ENCODE measurements at regions not wholly inside any gene's neighbourhood (a gene's known extent, or its start where the extent isn't known, plus 50 kb on each side); places are given as distances from the start of the nearest gene placed in this dataset.

DNA sequence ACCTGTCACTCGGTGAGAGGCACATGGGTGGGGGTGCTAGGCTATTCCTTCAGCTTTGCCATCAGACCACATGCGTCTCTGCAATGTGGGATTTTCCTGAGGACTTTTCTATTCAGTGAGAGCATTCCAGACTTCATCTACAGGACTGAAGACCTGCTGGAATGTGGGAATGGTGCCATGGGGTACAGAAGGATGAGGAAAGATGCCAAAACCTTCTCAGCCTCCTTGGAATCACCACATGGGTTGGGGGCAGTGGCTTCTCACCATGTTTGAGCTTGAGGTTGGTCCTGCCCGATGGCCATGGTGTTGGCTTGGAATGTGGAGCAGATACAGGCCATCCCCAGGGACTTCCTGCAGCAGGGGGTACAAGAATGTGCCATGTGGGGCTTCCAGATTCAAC lies 80.9 kb upstream of the KLF13 start:
- no peak for DNase-seq

DNA sequence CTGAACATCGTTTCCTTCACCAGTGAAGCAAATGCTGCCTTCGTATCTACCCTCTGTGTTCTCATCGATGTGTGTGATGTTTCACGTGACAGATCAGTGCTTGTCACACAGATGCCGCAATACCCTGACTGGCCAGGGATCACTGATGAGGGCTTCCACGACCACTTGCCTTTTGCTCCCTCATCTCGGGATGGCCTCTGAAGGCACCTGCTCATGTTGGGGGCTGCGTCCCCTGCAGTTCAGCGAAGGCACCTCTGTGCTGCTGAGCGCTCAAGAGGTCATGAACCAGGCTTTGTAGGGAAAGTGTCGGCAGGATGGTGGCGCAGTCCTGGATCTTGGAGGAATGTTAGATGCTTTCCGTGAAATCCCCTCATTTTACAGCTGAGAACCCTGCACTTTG lies 79.2 kb upstream of the KLF13 start:
- no peak for DNase-seq

DNA sequence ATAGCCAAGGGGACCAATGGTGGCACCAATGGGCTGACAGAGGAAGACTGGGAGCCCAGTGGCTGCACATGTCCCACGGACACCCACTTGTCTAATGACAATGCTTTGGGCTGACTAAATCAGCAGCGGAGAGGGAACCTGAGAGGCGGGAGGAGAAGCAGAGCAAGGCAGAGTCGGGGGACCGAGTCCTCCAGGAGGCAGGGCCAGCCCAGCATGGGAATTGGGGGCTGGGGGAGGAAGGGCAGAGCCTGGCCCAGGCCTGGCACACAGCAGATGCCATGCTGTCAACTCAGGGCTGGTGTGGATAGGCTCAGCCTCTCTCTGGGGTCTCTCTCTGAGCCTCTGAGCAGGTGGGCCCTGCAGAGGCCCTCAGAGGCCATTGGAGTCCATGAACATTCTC lies 78.4 kb upstream of the KLF13 start:
- no peak for DNase-seq

DNA sequence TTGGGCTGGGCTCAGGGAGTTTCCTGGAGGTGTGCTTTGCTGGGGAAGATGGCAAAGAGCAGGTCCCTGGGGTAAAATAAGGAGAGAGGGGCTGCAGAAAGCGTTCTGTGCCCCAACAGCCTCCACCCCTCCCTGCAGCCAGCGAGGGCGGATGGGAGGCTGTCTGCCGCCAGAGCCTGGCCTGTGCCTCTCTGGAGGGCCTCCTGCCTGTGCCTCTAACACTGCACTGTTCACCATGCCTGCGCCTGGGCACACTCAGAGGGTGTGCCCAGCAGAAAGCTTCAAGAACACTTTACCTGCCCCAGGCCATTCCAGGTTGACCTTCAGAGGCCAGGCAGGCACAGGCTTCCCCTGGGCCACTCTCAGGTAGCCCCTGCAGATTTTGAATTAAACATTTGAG lies 77.7 kb upstream of the KLF13 start:
- DNase-seq, result no peak

DNA sequence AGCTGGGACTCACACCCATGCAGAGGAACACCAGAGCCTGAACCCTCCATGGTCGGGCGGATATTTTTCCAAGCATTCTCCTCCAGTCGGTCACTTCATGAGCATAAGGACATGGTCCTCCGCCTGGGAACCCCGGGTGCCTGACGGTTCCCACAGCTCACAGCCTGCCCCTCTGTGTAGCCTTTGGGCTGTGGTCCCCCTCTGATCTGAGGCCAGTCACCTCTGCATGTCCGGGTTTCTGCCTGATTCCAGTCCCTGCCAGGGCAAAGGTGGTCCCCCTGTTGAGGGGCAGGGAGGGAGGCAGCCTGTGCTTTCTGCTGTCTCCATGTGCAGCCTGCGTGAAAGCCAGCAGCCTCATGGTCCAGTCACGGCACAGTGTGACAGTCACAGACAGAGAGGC lies 76.6 kb upstream of the KLF13 start:
- DNase-seq, result no peak

DNA sequence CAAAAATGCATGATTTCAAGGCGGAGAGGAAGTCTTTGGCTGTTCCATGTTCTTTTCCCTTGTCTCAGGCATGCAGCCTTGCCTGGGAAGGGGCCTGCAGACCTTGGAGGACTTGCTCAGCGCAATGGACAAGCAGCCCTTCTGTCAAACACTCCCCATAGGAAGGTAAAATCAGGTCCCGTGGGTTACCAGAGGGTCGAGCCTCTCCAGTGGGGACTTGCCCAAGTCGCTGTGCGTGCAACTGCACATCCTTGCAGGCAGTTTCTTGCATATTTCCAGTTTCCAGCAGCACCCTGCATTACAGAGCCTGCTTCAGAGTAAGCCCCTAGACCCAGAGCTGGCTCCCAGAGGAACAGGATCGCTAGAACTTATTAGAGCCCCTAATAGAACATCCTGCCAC lies 75.5 kb upstream of the KLF13 start:
- no peak for DNase-seq

DNA sequence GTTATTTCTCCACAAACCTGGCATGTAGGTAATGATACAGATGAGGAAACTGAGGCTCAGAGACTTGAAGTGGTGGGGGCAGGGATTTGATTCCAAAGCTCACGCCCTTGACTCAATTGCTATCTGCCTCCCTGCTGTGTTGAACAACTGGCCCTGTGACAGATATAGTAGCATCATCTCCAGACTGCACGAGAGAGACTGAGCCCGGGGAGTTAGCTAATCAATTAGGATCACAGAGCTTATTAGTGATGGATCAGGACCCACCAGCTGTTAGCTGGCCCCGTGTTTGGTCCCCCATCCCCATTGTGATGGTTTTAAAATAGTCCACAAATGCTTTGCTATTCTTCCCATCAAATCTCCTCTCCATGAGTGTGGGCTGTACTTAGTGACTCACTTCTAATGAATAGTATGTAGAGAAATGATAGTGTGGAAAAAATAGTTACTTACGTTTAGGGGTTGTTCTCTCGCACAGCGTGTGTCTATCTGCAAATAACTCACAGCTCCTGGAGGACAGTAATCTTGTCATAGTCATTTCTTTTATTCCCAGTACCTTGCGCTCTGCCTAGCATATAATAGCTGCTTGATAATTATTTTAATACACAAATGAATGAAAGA lies 74.4 kb upstream of the KLF13 start:
- no peak for DNase-seq

DNA sequence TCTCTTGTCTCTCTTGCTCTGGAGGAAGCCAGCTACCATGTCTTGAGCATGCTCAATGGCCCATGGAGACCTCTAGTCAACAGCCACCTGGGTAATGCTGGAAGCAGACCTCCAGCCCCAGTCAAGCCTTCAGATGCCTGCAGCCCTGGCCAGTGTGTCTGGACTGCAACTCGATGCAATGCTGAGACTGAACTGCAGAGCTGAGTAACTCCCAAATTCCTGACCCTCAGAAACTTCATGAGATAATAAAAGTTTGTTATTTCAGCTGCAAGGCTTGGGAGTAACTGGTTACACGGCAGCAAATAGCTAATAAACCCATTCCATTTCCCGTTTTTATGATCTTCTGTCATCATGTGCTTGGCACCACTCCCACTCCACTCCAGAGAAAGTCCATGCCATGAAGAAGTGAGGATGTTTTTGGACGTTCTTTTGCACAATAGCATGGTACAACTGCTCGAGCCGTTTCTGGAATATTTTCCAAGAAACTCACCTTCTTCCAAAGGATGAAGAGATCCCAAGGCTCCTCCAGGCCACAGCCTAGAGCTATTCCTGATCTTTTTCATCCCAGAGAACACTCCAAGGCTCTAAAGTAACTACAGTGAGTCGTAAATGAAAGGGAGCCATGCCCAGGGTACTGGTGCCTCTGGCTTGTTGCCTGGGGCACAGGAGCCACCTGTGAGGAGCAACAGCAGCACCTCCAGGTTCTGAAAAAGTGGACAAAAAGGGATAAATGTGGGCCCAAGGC lies 72.0 kb upstream of the KLF13 start:
- DNase-seq, result no peak

DNA sequence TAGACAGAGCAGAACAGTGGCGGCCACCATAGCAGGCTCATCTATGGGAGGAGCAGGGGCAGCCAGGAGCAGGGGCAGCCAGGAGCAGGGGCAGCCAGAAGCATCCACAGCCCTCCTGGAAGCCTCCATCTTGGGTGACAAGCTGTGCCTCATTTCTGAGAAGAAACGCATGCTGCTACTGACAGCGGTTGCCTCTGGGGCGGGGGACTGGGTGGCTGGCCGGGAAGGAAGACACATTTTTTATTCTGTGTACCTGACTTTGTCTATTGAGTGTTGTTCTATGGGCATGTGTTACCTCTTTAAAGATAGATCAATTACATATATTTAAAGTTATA lies 71.5 kb upstream of the KLF13 start:
- DNase-seq, result no peak

DNA sequence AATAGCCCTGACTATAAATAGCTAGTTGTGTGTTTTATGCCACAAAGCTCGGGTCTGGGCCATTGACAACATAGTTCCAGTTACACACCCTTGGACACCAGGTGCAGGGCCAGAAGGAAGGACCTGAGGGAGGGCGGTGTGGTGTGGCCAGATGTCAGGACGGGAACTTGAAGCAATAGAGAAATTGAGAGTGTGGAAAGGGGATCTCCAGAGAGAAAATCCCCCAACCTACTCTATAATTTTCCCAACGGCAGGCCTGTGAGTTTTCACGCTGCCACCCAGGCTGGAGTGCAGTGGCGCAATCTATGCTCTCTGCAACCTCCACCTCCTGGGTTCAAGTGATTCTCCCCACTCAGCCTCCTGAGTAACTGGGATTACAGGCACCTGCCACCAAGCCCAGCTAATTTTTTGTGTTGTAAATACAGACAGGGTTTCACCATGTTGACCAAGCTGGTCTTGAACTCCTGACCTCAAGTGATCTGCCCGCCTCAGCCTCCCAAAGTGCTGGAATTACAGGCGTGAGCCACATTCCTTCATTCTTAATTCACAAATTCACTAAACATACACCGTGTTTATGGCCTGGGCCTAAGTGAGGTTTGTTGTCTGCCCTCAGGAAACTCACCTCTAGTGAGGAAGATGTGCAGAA lies 70.8 kb upstream of the KLF13 start:
- no peak for DNase-seq

DNA sequence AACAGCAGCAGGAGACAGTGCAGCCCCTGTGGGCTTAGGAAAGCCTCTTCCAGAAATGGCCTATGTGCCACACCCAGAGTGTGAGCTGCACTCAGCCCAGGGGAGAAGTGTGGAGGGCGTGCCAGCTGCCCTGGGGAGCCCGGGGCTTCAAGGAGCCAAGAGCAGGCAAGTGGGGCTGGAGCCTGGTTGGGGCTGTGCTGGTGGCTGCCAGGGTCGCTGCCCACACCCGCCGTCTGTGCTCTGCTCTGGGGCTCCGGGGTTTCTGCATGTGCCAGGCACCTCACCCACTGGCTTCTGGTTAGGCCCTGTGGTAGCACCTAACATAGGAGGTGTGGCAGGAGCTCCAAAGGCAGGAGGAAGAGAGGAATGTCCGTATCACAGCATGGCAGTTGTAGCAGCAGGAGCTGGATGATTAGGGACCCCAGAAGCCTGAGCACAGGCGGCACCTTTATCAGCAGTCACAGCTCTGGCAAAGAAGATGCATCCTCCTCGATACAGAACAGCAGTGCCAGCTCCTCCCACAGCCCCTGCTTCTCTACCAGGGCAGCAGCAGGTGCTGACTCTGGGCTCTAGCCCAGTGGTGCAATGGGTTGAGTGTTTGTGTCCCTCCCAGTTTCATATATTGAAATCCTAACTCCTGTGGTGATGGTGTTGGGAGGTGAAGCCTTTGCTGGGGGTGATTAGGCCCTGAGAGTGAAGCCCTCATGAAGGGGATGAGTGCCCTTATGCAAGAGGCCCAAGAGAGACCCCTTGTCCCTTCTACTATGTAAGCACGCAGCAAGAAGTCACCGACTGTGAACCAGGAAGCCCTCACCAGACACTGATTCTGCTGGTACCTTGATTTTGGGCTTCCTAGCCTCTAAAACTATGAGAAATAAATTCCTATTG lies 70.0 kb upstream of the KLF13 start:
- DNase-seq, result no peak

DNA sequence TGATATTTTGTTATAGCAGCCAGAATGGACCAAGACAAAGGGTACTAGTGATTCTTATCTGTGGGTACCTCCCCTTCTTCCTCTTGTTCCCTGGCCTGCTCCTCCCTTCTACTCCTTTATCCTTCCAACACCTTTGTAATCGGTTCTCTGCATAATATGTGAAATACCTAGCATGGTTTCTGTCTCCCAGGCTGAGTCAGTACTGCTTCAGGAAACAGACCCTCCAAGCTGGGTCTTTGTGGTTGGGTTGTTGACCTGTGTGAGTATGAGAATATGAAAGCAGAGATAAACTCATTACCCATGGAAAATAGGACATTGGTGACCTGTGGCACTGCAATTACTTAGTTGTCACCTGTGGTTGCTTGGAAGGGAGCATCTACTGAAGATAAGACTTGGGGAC lies 69.3 kb upstream of the KLF13 start:
- DNase-seq, result no peak

DNA sequence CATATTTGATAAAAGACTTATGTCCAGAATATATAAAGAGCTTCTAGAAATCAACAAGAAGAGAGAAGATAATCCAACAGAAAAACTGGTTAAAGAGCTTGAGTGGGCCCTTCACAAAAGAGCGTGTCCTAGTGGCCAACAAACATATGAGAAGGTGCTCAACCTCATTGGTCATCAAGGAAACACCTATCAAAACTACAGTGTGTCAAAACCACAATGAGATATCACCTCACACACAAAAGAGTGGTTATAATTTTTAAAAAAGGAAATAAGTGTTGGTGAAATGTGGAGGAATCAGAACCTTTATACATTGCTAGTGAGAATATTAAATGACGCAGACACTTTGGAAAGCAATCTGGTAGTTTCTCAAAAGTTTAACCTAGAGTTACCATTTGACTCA lies 68.4 kb upstream of the KLF13 start:
- no peak for DNase-seq

DNA sequence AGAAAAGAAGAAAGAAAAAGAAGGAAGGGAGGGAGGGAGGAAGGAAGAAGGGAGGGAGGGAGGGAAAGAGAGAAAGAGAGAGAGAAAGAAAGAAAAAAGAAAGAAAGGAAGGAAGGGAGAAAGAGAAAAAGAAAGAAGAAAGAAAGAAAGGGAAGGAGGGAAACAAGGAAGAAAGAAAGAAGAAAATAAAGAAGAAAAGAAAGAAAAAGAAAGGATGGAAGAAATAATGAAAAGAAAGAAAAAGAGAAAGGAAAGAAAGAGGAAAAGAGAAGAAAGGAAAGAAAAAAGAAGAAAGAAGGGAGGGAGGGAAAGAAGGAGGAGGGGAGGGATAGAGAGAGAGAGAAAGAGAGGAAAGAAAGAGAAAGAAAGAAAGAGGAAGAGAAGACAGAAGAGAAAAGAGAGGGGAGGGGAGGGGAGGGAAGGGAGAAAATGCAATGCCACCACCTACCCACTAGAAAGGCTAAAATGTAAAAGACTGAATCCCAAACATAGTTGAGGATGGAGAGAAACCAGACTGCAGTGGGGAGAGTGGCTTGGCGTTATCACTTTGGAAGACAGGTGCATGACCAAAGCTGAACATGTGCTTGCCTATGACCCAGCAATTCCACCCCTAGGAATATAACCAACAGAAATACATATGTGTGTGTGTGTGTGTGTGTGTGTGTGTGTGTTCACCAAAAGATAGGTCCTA lies 66.9 kb upstream of the KLF13 start:
- no peak for DNase-seq

DNA sequence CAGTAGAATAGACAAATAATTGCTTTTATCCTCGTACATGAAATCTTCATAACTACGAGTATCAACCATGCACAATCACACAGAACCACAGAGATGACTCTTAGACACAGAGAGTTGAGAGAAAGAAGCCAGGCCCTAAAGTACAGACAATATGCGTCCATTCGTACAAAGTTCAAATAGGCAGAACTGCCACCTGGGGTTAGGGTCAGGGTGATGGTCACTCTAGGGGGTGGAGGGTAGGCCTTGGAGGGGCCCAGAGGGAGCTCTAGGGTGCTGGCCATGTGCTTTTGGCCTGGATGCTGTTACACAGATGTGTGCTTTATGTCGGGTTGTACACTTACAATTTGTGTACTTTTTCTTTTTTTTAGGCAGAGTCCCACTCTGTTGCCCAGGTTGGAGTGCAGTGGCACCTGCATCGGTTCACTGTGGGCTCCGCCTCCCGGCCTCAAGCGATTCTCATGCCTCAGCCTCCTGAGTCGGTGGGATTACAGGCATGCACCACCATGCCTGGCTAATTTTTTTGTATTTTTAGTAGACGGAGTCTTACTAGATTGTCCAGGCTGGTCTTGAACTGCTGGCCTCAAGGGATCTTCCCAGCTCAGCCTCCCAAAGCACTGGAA lies 65.9 kb upstream of the KLF13 start:
- no peak for DNase-seq

DNA sequence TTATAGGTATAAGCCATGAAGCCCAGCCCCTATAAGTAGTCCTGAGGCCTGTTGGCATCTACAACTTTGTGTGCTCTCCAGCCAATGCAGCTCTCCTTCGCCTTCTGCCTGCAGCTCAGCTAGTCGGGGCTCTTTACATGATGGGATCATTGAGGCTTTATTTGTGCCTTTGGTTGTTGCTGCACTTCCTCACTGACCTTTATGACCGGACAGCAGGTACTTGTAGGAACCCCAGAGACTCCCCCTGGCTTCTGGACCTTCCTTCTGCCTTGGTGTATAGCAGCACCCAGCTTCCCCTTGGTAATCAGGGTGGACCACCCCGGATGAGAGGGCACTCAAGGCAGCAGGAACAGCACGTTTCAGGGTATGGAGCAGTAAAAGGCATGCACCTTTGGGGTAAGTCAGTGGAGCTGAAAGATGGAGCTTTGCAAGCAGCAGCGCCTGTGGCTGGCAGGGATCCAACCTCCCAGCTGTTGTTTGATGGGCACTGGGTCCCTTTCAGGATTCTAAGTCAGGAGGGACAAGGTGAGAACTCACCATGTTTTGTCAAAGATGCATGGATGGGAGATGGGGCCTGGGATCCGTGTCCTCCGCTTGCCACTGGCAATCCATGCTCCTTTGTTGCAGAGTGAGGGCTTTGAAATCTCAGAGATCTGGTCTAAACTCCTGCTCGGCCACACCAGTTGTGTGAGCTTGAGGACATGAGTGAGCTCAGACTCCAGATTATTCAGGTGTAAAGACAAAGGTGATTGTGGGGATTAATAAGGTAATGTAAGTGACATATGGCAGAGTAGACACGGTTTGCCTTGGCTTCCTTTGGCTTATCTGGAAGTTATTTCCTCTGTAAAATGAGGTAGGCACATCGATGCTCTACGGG lies 65.1 kb upstream of the KLF13 start:
- DNase-seq, result no peak

DNA sequence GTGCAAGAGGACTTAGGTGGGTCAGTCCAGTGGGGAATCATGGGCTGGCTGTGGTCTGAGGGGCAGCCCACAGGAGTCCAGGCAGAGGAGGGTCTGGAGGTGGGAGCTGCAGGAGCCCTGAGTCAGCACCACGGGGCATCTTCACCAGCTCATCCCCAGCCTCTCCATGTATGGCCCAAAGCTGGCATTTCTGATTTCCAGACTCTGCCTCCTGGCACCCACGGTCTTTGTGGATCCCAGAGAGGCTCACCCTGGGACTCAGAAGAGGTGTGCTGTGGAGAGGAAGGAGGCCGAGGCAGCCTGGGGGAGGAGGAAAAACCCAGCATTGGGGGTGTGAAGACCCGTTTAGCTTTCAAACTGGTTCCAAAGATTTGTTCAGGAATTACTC lies 64.5 kb upstream of the KLF13 start:
- DNase-seq, result no peak

DNA sequence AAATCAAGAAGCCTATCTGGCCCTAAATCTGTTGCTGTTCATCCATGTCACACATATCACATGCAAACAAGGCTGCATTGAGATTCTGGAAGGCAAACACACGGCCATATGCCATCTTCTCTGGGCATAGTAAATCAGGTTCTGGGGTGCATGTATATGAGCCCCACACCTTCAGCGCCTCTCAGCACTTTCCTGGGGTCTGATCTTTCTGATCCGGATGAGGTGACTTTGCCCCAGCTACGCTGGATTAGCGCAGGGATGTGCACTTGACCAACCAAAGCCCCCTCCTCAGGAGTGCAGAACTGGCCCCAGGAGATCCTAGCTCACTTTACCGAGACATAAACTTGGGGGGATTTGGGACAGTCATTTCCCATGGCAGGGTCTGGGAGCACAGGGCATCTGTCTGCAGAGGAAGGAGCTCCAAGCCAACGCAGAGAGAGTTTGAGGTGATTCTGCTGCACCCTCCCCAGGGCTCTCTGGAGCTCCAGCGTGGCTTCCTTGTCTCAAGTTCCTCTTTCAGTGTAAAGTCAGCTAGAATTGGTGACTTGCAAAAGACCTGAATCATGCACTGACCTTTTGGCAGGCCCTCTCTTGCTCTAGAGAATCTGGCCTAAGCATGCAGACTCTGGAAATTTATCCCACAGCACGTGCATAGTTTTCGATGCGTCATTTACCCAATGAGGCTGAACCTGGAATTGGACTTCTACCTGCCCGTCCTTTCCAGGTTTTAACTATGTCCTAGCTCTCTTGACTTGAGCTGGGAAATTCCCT lies 63.5 kb upstream of the KLF13 start:
- DNase-seq, result no peak

DNA sequence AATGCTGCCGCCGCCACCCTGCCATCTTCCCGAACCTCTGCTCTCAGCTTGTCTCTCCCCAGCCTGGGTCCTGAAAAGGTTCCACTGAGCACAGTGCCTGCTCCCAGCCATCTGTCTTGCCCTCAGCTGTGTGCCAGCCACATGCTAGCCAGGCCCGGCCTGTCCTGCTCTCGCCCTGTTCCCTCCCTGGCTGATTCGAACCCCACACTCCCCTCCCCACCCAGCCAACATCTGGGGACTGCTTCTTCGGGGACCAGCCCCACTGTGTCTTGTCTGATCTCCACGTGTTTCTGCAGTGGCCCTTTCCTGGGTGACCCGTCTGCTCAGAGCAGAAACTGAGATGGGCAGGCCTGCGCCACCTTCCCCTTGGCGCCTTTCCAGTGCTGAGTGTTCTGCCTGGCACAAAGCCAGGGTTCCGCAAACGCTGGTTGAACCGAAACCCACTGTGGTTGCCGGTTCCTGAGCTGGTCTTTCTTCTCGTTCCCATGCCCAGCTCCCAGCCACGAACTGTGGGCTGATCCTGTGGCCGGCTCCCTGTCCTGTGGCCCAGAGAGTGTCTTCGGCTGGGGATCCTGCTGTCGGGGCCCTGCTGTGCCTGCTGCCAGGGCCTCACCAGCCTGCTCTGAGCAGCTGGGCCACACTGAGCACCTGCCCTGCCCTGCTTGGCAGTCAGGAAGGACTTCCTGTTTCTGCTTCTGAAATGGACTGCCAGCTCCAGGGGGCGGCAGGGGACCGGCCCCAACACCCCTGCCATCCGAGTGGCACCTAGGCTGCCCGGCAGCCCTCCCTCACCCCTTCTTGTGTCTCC lies 62.7 kb upstream of the KLF13 start:
- DNase-seq, result peak; percentile 63 to 69

DNA sequence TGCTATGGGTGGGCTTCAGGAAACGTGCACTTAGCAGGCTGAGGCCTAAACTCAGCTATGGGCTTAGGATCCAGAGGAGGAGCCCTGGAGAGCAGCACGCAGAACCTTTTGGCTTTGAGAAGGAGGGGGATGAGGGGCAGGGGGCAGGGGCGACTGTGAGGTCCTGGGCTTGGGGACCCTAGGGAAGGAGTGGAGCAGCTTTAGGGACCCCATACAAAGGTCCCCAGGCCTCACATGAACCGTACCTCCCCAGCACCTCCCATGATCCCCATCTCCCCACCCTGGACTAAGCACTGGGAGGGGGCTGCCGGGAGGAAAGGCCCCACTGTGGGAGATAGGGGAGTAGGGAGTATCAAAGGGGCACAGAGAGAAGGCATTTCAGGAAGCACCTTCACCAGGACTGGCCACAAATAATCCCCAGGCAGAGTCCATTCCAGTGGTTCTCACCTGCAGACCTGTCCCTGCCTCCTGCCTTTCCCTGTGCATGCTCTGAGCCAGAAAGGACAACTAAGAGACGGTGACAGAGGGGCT lies 62.0 kb upstream of the KLF13 start:
- DNase-seq, result no peak

Measured in stimulated activated CD4-positive, alpha-beta T cell treated with anti-CD3 and anti-CD28 coated beads, Interleukin-4, amount 100 ng/mL, for 4 hours (primary cell).